WI38 (cell line): ENCODE measurements at regions not wholly inside any gene's neighbourhood (a gene's known extent, or its start where the extent isn't known, plus 50 kb on each side); places are given as distances from the start of the nearest gene placed in this dataset.

Source experiments
- H3K4me3 ChIP-seq: 2 replicates; pipeline ENCODE4 v1.5.1; 2011; ENCODE audit warnings: low read depth, mild to moderate bottlenecking, control low read depth, low read length
- CTCF ChIP-seq: IDR thresholded peaks from 2 replicates; pipeline ENCODE4 v1.5.1; 2012; ENCODE audit warnings: low read depth, mild to moderate bottlenecking, control low read depth, low read length

GRCh38 chr14:53432378-53432802 lies 279.3 kb upstream of the DDHD1 start:
- no peak overlapping the region for H3K4me3 ChIP-seq
- TF ChIP-seq CTCF: peak; percentile 57; the same call in 1 of the 2 replicates

GRCh38 chr14:53430870-53431269 lies 277.7 kb upstream of the DDHD1 start:
- TF ChIP-seq CTCF: no peak
- no peak overlapping the region for H3K4me3 ChIP-seq

GRCh38 chr14:53412819-53413675 lies 259.9 kb upstream of the DDHD1 start:
- 0 out of 2 replicates have a peak, but pooled peaks have one; percentile 33 for TF ChIP-seq CTCF
- H3K4me3 ChIP-seq: no peak overlapping the region

GRCh38 chr14:53411125-53411524 lies 258.0 kb upstream of the DDHD1 start:
- no peak for TF ChIP-seq CTCF

GRCh38 chr14:53409969-53410368 lies 256.8 kb upstream of the DDHD1 start:
- TF ChIP-seq CTCF: no peak
- H3K4me3 ChIP-seq: no peak overlapping the region

More at GRCh38 chr14:53411125-53411524, 258.0 kb upstream of the DDHD1 start:
- H3K4me3 ChIP-seq: no peak overlapping the region

DNA sequence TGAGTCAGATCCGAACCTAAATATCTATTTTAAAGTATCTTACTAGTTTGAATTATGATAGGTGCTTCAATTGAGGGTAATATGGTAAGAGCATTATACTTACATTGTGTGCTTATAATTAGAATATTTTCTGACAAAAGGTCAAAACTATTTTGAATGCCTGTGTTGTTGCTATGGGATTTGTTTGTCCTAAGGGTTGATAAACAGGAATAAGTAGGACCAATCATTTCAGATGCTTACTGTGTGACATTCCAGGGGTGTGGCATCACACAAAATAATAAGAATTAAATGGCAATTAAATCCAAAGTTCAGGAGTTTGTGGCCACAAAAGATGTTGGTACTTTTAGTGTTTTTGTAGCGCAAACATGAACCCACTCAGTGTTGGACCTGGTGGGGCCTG lies 256.2 kb upstream of the DDHD1 start:
- no peak overlapping the region for H3K4me3 ChIP-seq
- no peak for TF ChIP-seq CTCF

- TF ChIP-seq CTCF: no peak
- no peak overlapping the region for H3K4me3 ChIP-seq
These were observed 255.2 kb upstream of the DDHD1 start for GRCh38 chr14:53408175-53408879.
